OCI-LY1 (cell line): ENCODE measurements at regions not wholly inside any gene's neighbourhood (a gene's known extent, or its start where the extent isn't known, plus 50 kb on each side); places are given as distances from the start of the nearest gene placed in this dataset.

ENCODE experiments used
- H2AFZ ChIP-seq: fragments of 200-600 bp; sonication (generic), shearing (Covaris generic); 2 replicates; pipeline ENCODE4 v1.6.0; 2014; ENCODE audit warnings: antibody characterized with exemption, mild to moderate bottlenecking, low read length
- H3F3A ChIP-seq: fragments of 200-600 bp; sonication (generic), shearing (Covaris generic); 2 replicates; pipeline ENCODE4 v1.6.0; 2014; ENCODE audit warnings: mild to moderate bottlenecking, antibody characterized with exemption, low read length, moderate library complexity; ENCODE audit not compliant: insufficient read depth
- H3K27ac ChIP-seq: fragments of 200-600 bp; sonication (generic); 2 replicates; pipeline ENCODE4 v1.5.1; 2014; ENCODE audit warnings: low read length, mixed run types, mild to moderate bottlenecking, low read depth; ENCODE audit not compliant: poor library complexity, severe bottlenecking
- H3K27me3 ChIP-seq: fragments of 200-600 bp; sonication (generic); 2 replicates; pipeline ENCODE4 v1.6.0; 2014; ENCODE audit warnings: antibody characterized with exemption, mild to moderate bottlenecking, low read length, moderate library complexity; ENCODE audit not compliant: insufficient read depth
- H3K36me3 ChIP-seq: fragments of 200-600 bp; sonication (generic); 2 replicates; pipeline ENCODE4 v1.6.1; 2014; ENCODE audit warnings: mild to moderate bottlenecking, antibody characterized with exemption, low read length, moderate library complexity, mixed read lengths; ENCODE audit not compliant: insufficient read depth
- H3K4me1 ChIP-seq: fragments of 200-600 bp; sonication (generic); 2 replicates; pipeline ENCODE4 v1.5.1; 2014; ENCODE audit warnings: mild to moderate bottlenecking, low read length, moderate library complexity; ENCODE audit not compliant: insufficient read depth, severe bottlenecking
- H3K4me2 ChIP-seq: fragments of 200-600 bp; sonication (generic), shearing (Covaris generic); 2 replicates; pipeline ENCODE4 v1.6.1; 2014; ENCODE audit warnings: low read length
- H3K4me3 ChIP-seq: fragments of 200-600 bp; sonication (generic); 2 replicates; pipeline ENCODE4 v1.5.1; 2014; ENCODE audit warnings: low read length, low read depth, mild to moderate bottlenecking, mixed read lengths; ENCODE audit not compliant: poor library complexity, severe bottlenecking
- H3K79me2 ChIP-seq: fragments of 200-600 bp; shearing (Covaris generic); 2 replicates; pipeline ENCODE4 v1.6.1; 2016; ENCODE audit warnings: mixed run types, low read length, mixed read lengths; ENCODE audit not compliant: insufficient read depth
- H3K9ac ChIP-seq: fragments of 200-600 bp; sonication (generic), shearing (Covaris generic); 2 replicates; pipeline ENCODE4 v1.6.1; 2014; ENCODE audit warnings: mild to moderate bottlenecking, low read length, mixed read lengths
- H3K9me2 ChIP-seq: fragments of 200-600 bp; sonication (generic), shearing (Covaris generic); 2 replicates; pipeline ENCODE4 v1.6.1; 2014; ENCODE audit warnings: low read depth, mild to moderate bottlenecking, low read length, mixed read lengths
- H3K9me3 ChIP-seq: fragments of 200-600 bp; shearing (Covaris generic); 2 replicates; pipeline ENCODE4 v1.6.1; 2014; ENCODE audit warnings: low read length, mixed read lengths
- H4K20me1 ChIP-seq: fragments of 200-600 bp; sonication (generic), shearing (Covaris generic); 2 replicates; pipeline ENCODE4 v1.6.0; 2016; ENCODE audit warnings: mild to moderate bottlenecking, low read length; ENCODE audit not compliant: insufficient read depth
- EZH2 ChIP-seq: fragments of 200-600 bp; sonication (generic), shearing (Covaris generic); IDR thresholded peaks from 2 replicates; pipeline ENCODE4 v1.8.0; 2017; ENCODE audit warnings: borderline replicate concordance, mixed run types, mild to moderate bottlenecking, antibody characterized with exemption, low read length, moderate library complexity, mixed read lengths
- TF ChIP-seq, protein P1 (sequence below): fragments of 200-600 bp; sonication (generic), shearing (Covaris generic); IDR thresholded peaks from 2 replicates; pipeline ENCODE4 v1.5.1; 2017; ENCODE audit warnings: mild to moderate bottlenecking, antibody characterized with exemption, low read length, moderate library complexity, mixed read lengths

DNA sequence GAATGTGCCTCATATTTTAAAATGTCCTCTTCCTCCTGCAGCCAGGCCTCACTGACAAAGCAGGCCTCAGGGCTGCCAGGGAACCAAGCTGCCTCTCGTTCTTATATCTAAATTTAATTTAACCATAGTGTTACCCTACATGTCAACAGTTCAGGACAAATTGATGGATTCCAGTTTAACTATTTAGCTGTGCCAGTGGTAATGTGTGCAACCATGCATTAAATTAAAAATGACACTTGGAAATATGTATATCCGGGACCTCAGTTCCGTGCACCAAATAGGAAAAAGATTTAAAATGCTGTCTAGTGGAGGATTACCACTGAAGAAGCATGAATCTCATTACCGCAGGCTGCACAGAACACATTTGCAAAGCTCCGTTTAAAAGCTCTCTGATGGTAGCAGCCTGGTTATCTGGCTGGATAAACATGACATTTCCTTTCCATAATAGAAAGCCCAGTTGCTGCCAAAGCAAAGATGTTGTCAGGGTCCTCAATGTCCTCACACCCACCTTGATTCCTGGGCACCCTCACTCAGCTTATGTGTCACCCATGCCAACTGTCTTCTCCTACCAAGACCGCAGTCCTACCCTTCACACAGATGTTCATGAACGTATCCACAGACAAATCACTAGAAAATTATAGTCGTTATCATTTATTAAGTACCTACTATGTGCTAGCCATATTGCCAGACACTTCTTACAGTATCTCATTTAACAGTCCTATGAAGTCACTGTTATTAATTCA is 73.3 kb upstream of the FRMD4A start:
- Histone ChIP-seq H4K20me1 (no peaks in the 10 kb centered on the region), H3K9me3 (no peaks in the 10 kb centered on the region), H3K9ac (no peak overlapping the region), H3K27me3 (no peaks in the 10 kb centered on the region), H3K36me3 (no peaks in the 10 kb centered on the region), H2AFZ (no peak overlapping the region), H3K9me2 (no peaks in the 10 kb centered on the region), H3K4me3 (no peak overlapping the region), H3K4me1 (no peaks in the 10 kb centered on the region), H3F3A (no peaks in the 10 kb centered on the region), H3K27ac (no peak overlapping the region), H3K4me2 (no peak overlapping the region), H3K79me2 (no peaks in the 10 kb centered on the region)
- TF ChIP-seq EZH2: no peak
- TF ChIP-seq, protein P1, sequence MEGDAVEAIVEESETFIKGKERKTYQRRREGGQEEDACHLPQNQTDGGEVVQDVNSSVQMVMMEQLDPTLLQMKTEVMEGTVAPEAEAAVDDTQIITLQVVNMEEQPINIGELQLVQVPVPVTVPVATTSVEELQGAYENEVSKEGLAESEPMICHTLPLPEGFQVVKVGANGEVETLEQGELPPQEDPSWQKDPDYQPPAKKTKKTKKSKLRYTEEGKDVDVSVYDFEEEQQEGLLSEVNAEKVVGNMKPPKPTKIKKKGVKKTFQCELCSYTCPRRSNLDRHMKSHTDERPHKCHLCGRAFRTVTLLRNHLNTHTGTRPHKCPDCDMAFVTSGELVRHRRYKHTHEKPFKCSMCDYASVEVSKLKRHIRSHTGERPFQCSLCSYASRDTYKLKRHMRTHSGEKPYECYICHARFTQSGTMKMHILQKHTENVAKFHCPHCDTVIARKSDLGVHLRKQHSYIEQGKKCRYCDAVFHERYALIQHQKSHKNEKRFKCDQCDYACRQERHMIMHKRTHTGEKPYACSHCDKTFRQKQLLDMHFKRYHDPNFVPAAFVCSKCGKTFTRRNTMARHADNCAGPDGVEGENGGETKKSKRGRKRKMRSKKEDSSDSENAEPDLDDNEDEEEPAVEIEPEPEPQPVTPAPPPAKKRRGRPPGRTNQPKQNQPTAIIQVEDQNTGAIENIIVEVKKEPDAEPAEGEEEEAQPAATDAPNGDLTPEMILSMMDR: no peak

DNA sequence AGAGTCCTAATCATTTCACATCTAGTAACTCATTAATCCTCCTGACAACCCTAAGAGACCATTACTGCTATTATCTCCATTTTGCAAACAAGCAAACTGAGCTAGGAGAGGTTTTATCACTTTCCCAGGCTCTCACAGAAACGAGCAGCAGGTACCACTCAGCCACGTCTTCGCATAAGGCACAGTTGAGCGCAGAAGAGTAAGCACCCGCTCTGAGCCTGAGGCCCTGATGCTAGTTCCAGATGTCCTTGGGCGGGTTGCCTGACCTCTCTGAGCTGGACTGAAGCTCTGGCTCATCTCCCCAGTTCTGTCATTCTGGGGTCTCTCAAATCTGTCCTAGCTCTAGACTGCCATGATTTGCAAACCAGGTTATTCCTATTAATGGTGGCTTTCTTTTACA is 72.6 kb upstream of the FRMD4A start:
- Histone ChIP-seq H3K9ac (no peak overlapping the region), H3F3A (no peaks in the 10 kb centered on the region), H3K4me2 (no peak overlapping the region), H3K4me1 (no peaks in the 10 kb centered on the region), H3K9me2 (no peaks in the 10 kb centered on the region), H3K9me3 (no peaks in the 10 kb centered on the region), H3K27ac (no peak overlapping the region), H3K4me3 (no peak overlapping the region), H3K36me3 (no peaks in the 10 kb centered on the region), H3K27me3 (no peaks in the 10 kb centered on the region), H2AFZ (no peak overlapping the region), H4K20me1 (no peaks in the 10 kb centered on the region), H3K79me2 (no peaks in the 10 kb centered on the region)
- TF ChIP-seq, protein P1: no peak
- no peak for TF ChIP-seq EZH2

DNA sequence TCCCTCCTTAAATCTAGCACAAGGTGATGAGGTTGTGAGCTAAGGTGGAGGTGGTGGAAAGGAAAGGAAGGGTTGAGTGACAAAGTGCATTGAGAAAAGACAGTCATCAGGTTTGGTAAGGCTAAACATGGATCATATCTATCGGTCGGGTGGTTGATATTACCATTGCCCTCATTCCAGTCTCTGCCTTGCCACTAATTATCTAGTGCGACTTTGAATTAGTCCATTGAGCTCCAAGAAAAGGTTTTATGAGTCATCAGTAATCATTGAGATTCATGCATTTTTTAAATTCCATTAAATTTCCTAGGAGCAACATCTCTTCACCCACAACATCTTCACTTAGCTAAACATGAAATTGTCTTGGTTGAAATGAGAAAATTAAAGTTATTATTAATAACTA is 68.9 kb upstream of the FRMD4A start:
- no peaks in the 10 kb centered on the region for H4K20me1 ChIP-seq
- H3K9me3 ChIP-seq: no peaks in the 10 kb centered on the region
- no peaks in the 10 kb centered on the region for H3K9me2 ChIP-seq
- no peak overlapping the region for H3K27ac ChIP-seq
- H3K9ac ChIP-seq: no peak overlapping the region
- H2AFZ ChIP-seq: no peak overlapping the region
- no peaks in the 10 kb centered on the region for H3K27me3 ChIP-seq
- no peak overlapping the region for H3K4me2 ChIP-seq
- no peak overlapping the region for H3K4me3 ChIP-seq
- H3F3A ChIP-seq: no peaks in the 10 kb centered on the region
- no peaks in the 10 kb centered on the region for H3K36me3 ChIP-seq
- H3K79me2 ChIP-seq: no peaks in the 10 kb centered on the region
- TF ChIP-seq EZH2: no peak
- TF ChIP-seq, protein P1: no peak
- H3K4me1 ChIP-seq: no peaks in the 10 kb centered on the region
